K562 (cell line): ENCODE measurements at regions not wholly inside any gene's neighbourhood (a gene's known extent, or its start where the extent isn't known, plus 50 kb on each side); places are given as distances from the start of the nearest gene placed in this dataset.

Experiments used
- CAMTA2 ChIP-seq: fragments of 250-450 bp; sonication (Bioruptor Pico); conservative IDR thresholded peaks from 2 replicates; pipeline ENCODE4 v1.5.1; 2022
- ERF ChIP-seq: fragments of 450-650 bp; formaldehyde crosslinking; IDR thresholded peaks from 2 replicates; pipeline ENCODE4 v1.4.0; 2020; ENCODE audit warnings: mild to moderate bottlenecking, mixed read lengths
- GMEB1 ChIP-seq: fragments of 250-450 bp; sonication (Bioruptor Pico); IDR thresholded peaks from 2 replicates; pipeline ENCODE4 v1.4.0; 2020; ENCODE audit warnings: mild to moderate bottlenecking
- JUNB ChIP-seq: fragments of 450-650 bp; formaldehyde crosslinking; conservative IDR thresholded peaks from 2 replicates; pipeline ENCODE4 v1.4.0; 2020; ENCODE audit warnings: mild to moderate bottlenecking
- PHTF2 ChIP-seq: fragments of 250-450 bp; sonication (Bioruptor Pico); IDR thresholded peaks from 2 replicates; pipeline ENCODE4 v1.5.0; 2021; ENCODE audit warnings: mild to moderate bottlenecking
- RB1 ChIP-seq: fragments of 450-650 bp; IDR thresholded peaks from 2 replicates; pipeline ENCODE4 v1.6.1; 2017; ENCODE audit warnings: low read depth, mild to moderate bottlenecking
- SAFB2 ChIP-seq: fragments of 200-400 bp; formaldehyde crosslinking; IDR thresholded peaks from 2 replicates; pipeline ENCODE4 v1.6.1; 2018; ENCODE audit warnings: borderline replicate concordance, low read length, low read depth, moderate library complexity; ENCODE audit not compliant: severe bottlenecking
- ZBTB8A ChIP-seq: fragments of 450-650 bp; IDR thresholded peaks from 2 replicates; pipeline ENCODE4 v1.6.1; 2018; ENCODE audit warnings: mild to moderate bottlenecking, moderate library complexity; ENCODE audit not compliant: partially characterized antibody
- ZNF639 ChIP-seq, 2 experiments: fragments of 200-800 bp in 1 of 2; sonication (Bioruptor generic) in 1 of 2; sonication (generic) in 1 of 2; formaldehyde crosslinking in 1 of 2; IDR thresholded peaks in 1 of 2; conservative IDR thresholded peaks in 1 of 2; 2 replicates each; pipeline versions ENCODE4 v1.5.0 to v1.6.1; 2016 to 2020; ENCODE audit warnings: missing compliant biosample characterization in 1 of 2, missing genetic modification characterization in 1 of 2, missing genetic modification reagents in 1 of 2
- ZZZ3 ChIP-seq: fragments of 450-650 bp; IDR thresholded peaks from 2 replicates; pipeline ENCODE4 v1.6.1; 2016; ENCODE audit warnings: antibody characterized with exemption, mild to moderate bottlenecking, moderate library complexity

DNA sequence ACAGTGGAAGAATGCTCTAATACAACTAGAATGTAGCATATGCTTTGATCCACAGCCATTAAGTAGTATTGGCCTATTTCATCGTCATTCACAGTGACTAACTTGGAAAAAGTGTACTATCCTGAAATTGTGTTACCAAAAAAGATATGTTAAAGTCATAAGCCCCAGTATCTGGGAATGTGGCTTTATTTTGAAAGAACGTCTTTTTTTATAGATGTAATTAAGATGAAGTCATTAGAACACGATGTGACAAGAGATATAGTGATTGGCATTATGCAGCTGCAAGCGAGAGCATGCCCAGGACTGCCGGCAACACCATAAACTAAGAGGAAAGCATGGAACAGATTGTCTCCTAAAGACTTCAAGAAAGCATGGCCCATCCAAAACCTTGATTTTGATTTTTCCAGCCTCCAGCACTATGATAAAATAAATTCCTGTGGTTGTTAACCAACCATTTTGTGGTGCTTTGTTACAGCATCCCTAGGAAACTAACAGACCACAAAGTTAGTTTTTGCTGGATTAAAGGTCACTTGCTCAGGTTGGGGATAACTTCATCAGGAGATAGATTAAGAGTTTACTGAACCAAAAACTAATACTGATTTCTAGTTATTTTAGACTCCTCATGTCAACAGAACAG is 870.6 kb upstream of the LRRC4C start (continued):
- TF ChIP-seq SAFB2 (no peak), RB1 (no peak), ZBTB8A (no peak), GMEB1 (no peak), ZNF639 (CRISPR knock-in tag; conservative IDR thresholded peaks at IDR 0.05 in 1 of 2, IDR thresholded peaks at IDR 0.05 in 1 of 2) (no peak), CAMTA2 (CRISPR knock-in tag) (no peak), PHTF2 (no peak), ERF (CRISPR knock-in tag) (no peak), ZZZ3 (no peak), JUNB (CRISPR knock-in tag) (no peak)
